ENCODE measurements at regions not wholly inside any gene's neighbourhood (a gene's known extent, or its start where the extent isn't known, plus 50 kb on each side); places are given as distances from the start of the nearest gene placed in this dataset.
"Not testable (repeated sequence)": the region's sequence is repeated elsewhere in the genome, so short reads cannot be mapped to it uniquely, and the experiment has no call there.

DNA sequence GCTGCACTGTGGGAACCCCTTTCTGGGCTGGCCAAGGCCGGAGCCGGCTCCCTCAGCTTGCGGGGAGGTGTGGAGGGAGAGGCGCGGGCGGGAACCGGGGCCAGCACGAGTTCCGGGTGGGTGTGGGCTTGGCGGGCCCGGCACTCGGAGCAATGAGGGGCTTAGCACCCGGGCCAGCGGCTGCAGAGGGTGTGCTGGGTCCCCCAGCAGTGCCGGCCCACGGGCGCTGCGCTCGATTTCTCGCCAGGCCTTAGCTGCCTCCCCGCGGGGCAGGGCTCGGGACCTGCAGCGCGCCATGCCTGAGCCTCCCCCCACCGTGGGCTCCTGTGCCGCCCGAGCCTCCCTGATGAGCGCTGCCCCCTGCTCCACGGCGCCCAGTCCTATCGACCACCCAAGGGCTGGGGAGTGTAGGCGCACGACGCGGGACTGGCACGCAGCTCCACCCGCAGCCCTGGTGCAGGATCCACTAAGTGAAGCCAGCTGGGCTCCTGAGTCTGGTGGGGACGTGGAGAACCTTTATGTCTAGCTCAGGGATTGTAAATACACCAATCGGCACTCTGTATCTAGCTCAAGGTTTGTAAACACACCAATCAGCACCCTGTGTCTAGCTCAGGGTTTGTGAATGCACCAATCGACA lies 180.8 kb upstream of the OTX2 start:
- DNase-seq: not testable (repeated sequence)

DNA sequence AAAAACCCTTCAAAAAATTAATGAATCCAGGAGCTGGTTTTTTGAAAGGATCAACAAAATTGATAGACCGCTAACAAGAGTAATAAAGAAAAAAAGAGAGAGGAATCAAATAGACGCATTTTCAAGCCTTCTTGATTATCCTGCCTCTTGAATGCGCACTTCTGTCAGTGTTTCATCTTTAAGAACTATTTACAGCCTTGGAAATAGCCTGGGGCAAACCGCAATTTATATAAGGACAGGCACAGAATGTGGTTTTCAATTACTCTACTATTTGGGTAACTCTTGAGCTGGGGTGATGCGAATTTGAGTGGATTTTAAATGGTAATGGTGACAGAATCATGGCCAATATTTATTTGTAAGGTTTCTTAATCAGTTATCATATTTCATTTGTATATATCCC lies 179.1 kb upstream of the OTX2 start:
- no peak for DNase-seq

DNA sequence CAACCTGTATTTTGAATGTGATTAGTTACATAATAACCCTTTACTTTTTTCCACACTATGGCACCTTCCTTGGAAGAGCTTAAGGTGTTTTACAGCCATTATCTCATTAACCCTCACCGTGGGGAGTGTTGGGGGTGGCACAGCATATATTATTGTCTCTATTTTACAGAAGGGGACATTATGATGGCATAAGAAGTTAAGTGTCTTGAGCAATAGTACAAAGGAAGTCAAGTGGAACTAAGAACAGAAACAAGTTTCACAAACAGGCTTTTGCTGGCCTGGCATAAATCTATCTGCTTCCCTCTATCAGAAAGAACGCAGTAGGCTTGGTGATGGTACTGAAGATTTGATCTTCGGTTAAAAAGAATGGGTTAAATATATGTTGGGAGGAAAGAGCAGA lies 169.7 kb upstream of the OTX2 start:
- no peak for DNase-seq

DNA sequence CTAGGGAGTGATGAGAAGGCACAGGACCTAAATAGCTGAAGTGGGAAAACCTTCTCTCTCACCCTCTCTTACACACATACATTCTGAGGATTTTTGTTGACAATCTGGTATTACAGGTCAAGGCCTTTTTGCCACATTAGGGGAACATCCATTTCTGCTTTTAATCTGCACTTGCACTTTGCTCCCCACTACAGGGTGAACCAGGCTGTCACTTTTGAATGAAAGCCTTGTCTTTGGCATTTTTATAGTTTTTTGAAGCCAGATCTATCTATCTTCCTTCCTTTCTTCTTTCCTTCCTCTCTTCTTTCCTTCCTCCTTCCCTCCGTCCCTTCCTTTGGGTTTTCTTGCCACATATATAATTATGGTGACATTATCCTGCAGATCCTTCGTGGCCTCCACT lies 165.9 kb upstream of the OTX2 start:
- DNase-seq: no peak

DNA sequence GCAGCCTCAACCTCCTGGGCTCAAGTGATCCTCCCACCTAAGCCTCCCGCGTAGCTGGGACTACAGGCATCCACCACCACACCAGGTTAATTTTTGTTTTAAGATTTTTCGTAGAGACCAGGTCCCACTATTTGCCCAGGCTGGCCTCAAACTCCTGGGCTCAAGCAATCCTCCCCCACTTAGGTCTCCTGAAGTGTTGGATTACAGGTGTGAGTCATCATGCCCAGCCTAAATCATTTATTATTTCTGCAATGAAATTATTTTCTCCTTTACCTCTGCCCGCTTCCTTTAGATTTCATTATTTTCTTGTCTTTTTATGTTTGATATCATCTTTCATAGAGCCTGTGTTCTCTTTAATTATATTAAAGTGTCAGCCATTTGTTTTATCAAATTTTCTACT lies 165.2 kb upstream of the OTX2 start:
- no peak for DNase-seq

DNA sequence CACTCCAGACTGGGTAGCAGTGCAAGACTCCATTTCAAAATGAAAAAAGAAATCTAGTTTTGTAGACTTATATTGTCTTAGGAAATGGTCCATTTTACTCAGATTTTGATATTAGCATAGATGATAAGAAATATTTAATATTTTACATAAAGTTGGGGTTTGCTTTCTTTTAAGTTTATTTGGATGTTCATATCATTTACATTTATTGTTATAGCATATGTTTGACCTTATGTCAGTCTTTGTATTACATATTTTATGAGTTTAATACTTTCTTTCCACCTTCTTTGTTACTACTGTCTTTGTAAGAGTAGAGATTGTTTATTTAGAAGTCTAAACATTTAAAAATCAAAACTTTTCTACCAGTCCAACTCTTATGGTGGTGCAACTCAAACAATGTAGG lies 162.7 kb upstream of the OTX2 start:
- no peak for DNase-seq

DNA sequence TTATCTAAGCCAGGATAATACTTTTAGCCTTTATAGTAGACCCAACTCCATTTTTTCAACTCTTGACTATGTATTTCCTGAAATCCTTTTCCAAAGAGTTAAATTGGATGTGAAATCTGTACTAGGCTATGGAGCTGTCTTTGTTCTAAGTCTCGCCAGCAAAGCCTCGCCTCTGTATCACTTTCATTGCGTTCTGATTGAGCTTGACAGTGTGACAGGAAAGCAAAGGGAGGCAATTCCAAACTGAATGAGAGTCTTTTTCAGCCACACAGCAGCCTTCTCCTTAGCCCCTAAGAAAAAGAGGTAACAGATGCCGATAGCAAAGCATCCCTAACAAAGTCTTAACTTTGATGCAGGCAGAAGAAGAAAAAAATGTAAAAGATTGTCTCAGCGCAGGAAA lies 154.6 kb upstream of the OTX2 start:
- DNase-seq: no peak

DNA sequence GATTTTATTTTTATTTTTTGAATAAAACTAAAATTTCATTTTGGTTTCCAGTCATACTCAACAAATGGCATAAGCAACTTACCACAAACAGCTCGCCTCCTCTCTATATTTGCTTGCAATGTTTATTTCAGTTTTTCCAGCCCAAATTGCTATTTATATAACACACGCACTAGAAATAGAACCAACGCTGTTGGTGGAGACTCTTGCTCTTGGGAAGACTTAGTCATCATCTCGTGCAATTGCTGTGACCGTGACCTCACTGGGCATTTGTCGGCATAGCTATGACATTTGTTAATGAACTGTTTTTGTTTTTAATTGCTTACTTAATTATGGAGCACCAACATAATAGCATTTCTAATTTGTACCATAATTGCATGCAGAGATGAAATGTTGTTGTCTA lies 153.1 kb upstream of the OTX2 start:
- DNase-seq: no peak

DNA sequence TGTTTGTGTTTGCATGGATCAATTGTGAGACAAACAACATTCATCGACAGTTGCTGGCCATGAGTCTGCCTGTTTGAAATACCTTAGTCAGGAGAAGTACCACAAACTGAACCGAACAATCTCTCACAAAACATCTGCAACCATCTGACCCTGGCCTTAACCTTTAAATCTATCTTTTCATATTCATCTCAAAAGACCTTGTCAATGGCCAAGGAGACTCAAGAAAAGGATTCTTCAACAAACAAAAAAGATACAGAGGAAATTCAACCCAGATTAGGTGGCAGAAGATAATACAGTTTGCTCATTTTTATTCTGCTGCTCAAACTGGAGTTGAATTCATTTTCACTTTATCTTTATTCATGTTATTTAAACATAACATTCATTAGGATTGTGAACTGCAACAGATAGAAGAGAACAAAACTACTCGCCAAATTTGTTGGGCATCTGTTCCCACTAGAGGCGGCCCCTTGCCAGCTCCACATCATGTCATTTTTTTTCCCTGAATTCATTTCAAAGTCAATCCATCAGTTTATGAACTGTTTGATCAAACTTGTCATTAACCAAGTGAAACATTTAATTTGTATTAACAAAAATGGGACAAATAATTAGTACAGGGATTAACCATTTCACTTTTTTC lies 152.3 kb upstream of the OTX2 start:
- no peak for DNase-seq

DNA sequence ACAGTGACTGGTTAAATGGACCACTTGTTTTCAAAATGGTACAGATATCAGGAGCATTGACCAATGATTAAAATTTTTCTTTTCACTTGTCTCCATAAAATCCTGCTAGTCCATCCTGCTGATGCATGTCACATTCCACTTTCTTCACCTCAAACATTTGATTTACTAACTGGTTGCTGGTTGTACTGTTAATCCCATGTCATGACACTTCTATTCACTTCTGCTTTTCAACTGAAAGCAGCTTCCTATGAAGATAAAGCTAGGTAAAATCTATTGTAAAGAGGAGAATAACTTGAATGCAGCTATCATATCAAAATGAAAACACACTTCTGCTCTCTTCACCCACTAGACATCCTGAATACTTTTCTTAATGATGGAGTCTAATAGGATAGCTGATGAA lies 149.6 kb upstream of the OTX2 start:
- no peak for DNase-seq

DNA sequence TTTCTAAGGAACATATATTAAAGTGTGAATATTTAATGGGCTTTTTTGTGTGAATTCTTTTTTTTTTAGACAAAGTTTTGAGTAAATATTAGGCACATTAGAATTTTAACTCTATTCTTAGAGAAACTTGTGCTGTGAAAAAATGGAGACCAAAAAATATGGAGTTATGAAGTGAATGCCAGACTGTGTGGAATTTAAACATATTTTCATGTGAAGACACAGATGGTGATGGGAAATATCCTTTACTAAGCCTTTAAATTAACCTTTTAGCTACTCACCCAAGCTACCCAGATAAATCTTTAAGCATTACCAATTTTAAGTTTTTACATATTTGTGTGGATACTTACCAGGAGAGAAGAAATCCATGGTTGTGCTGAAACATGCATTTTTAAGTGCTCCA lies 148.8 kb upstream of the OTX2 start:
- no peak for DNase-seq

DNA sequence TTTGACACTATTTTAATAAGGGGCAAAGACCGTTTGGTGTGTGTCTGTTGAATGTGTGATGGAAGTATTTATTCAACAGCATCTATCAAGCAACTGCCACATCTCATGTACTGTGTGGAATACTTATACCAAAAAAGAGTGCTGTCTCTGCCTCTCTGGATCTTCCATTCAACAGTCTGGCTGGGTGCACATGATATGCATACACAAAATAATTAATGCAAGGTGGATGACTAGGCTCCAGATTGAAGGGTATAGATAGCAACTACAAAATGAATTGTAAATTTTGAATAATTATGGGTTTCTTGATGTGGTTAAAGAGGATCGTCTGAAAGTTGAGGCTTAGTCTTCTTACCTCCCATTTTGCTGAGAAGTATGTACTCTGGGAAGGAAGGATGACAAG lies 145.9 kb upstream of the OTX2 start:
- no peak for DNase-seq

DNA sequence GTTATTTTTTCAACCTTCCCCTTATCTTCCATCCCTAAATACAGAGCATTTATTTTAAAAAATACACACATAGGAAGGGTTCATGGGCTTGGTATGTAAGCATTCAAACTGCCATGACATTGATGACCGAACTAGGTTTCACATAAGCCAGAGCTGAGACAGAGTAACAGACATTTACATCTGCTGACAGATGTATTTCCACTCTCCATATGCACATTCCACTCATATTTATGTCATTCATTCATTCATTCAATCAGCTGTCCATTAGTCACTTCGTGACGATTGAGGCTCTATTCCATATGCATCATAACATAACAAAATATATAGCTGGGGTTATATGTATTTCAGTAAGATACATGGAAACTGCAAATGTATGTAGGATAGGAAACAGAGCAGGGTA lies 145.5 kb upstream of the OTX2 start:
- no peak for DNase-seq

DNA sequence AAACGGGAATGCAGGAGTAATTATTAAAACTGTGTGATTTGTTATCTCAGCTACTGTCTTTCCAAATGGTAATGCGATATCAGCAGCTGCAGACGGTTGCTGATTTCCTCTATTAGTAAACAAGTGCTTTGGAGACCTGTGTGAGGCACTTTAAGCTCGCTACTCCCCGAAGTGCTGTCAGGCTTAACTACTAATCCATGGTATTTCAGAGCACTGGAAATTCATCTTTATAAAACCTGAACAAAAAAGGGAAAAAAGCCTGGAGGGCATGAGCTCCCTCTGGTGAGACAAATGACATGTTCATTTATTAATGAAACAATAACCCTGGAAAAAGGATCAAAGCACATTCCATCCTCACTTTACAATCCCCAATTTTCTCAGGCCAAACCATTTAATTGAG lies 143.6 kb upstream of the OTX2 start:
- DNase-seq: no peak

DNA sequence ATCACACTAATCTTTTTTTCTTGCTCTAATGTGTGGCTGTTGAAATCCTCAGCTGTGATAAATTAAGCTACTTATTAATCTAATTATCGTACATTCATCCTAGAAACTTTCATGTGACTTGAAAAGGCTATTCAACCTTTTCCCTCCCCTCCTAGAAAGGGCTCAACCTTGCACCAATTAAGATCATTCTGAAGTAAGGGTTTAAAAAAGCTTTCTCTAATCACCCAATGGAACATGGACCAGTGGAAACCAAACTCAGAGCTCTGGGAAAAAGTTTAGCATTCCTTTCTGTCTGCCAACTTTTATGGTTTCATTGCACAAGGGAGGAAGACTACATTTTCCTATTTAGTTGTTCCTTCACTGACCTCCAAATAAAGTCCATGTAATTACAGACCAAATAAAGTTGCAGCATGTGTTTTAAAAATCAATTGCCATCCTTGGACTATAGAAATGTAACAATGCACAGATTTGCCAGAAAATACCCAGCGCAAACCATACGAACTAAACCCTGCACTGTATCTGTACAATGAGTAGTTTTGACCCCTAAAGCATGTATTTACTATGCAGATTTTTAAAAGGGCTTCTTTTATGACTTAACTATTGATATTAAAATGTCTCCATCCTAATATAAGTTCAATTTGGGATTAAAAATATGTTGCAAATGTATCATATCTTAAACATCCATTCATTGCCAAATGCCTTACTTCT lies 142.6 kb upstream of the OTX2 start:
- no peak for DNase-seq

DNA sequence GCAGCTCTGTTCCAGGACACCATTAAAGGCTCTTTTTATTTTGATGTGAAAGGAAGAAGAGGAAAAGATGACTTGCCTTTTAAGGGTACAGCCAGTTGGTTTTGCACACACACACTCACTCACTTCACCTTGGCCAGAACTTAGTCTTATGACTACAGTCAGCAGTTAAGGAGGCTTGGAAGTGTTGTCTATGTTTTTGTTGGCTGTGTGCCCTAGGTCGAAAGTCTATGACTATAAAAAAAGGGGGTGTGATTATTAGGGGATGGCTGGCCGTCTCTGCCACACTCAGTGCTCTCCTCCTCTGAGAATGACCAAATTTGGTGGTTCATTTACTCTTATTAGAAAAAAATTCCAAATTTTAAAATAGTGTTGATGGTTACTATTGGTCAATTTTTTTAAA lies 139.5 kb upstream of the OTX2 start:
- DNase-seq: no peak

DNA sequence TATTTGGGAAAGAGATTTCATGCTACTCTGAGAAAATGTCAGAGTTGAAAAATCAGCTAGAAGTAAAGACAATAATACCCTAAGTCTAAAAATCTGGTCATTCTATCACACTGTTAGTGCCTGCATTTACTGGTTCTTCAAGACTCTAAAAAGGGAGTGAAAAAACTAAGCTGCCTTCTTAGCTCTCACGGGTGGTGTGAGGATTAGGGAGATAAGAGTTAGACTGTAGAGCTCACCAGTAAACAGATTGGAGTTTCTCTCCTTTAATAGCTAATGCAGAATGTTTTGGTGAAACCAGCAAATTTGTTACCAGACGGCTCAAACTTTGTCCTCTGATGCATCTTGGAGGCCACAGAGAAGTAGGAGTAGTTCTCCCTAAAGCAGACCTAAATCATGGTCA lies 135.0 kb upstream of the OTX2 start:
- no peak for DNase-seq

DNA sequence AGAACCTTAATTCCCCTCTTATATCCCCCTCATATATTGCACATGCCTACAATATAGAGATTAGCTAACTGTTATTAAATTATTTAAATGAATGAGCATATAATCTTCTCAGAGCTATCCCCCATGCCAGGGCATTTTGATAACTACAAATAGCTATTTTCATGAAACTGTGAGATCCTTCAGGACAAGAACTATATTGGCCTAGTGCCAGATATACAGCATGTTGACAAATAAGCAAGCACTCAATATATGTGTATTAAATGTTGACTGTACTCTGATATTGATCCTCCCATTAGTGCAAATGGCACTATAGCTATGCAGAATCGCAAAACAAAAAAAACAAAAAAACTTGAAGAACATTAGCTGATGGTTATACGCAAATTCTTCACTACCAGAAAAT lies 134.1 kb upstream of the OTX2 start:
- no peak for DNase-seq

DNA sequence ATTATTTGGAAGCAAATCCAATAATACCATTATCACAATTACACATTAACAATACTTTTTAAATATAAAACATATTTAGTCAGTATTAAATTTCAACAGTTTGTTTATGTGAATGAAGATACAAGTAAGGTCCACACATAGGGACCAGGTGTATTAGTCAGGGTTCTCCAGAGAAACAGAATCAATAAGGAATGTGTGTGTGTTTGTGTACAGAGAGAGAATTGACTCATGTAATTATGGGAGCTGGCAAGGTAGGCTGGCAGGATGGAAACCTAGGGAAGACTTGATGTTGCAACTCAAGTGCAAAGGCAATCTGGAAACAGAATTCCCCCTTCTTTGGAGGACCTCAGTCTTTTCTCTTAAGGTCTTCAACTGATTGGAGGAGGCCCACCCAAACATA lies 123.2 kb upstream of the OTX2 start:
- DNase-seq: no peak

DNA sequence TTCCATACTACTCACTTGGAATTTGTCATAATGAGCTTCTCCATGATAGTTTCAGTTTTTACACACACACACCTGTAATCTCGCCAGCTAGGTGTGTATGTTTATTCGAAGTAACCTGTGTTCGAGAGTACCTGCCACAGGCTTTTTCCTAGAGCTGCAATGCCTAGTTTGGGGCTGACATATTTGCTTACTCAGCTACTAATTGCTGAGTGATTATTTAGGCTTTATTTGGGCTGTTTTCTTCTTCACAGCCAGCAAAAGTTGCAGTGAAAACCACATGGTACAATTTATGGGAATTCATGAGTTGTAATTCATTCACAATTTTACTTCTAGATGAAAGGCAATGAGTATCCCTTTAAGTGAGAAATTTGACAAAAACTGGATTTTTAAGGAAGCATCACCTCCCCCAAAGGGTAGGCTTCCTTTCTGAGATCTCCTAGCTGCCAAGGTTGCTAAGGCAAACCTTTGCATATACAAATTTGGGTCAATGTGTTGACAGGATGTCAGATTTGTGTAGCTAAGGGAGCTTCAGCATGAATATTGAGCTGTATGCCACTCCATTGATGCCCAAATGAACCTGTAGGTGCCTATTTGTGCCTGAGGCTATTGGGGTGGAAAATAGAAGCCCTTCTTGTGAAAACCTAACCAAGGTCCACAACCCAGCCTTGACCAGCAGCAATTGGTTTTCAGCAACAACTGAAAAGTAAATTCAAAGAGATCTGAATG lies 108.7 kb upstream of the OTX2 start:
- DNase-seq: no peak

DNA sequence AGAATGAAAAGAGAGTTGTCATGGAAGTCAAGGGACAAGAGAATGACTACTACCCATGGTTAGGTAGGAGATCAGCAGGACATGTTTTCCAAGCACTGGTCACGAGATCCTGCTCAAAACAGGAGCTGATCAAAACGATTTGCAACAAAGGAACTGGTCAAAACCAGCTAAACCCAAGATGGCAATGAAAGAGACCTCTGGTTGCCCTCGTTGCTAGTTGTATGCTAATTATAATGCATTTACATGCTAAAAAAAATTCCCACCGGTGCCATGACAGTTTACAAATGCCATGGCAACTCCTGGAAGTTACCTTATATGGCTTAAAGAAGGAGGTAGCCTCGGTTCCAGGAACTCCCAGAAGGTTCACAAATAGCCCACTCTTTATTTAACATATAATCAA lies 95.0 kb upstream of the OTX2 start:
- DNase-seq: no peak

DNA sequence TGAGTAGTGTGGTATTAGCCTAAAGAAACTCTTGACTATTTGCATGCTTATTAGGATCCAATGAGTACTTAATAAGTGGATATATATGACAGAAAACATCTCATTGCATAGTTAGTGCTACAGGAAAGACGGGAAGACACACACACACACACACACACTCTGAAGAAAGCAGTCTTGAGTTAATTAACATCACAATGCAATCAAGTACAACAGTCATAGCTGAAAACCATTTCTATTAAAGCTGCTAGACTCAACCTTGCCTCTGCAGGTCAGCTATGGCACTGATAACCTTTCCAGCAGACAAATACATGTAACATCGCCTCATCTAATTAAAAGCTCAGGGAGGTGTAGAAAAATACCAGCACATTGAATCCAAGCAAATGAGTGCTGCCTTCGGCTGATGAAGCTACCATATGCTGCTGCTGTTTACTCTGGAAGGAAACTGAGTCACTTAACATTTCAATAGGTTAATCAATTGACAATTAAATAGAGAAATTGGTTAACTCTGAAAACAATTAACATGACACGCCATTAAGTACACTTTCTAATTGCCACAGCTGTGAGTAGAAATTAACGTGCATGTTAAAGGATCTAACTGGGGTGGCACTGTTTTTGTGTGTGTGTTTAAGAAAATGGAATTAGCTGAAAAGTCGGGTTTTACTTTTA lies 93.2 kb upstream of the OTX2 start:
- no peak for DNase-seq

DNA sequence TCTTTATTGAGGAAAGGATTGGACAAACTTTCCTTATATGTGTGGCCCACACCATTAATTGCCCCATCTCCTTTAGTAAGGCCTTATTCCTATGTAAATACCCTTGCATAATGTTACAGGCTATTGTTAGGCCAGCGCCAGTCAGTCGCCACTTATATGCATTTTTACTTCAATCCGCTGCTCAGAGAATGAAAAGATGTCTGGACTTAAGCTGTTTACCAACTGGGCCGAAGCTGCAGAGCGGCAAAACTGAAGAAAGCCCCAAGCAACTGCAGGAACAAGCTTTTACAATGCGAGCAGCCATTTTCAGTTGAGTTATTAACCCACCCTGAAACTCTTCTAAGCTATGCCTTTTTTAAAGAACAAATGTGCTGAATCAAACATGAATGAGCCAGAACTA lies 92.1 kb upstream of the OTX2 start:
- DNase-seq: no peak

DNA sequence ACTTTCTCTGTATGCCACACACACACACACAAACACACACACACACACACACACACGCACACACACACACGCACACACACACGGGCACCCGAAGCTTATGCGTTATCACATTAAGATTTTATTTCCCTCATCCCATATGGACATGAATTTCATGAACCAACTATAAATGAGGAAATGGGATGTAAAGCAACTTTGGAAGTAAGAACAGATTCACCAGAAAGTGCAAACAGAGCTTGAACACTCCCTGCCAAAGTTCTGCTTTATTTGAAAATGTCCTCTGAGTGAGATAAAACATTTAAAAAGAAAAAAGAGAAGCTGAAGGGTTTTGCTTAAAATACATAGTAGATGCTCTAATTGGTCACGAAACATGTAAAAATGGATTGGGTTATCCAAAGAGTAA lies 90.4 kb upstream of the OTX2 start:
- no peak for DNase-seq
